ENCODE measurements at regions not wholly inside any gene's neighbourhood (a gene's known extent, or its start where the extent isn't known, plus 50 kb on each side); places are given as distances from the start of the nearest gene placed in this dataset.

GRCh38 chr4:170940043-170940724, 850.4 kb upstream of the AADAT start:
- Histone ChIP-seq H3K36me3 (ENCODE audit: low read depth, missing control alignments) (no peaks in the 10 kb centered on the region), H3K4me3 (no peak overlapping the region), H3K27ac (no peak overlapping the region), H3K9me3 (no peaks in the 10 kb centered on the region), H3K4me1 (no peaks in the 10 kb centered on the region), H3K27me3 (no peaks in the 10 kb centered on the region)
- TF ChIP-seq POLR2A (IDR thresholded peaks at IDR 0.05): no peak
- TF ChIP-seq CTCF (IDR thresholded peaks at IDR 0.05): no peak
- 76 to 86% methylated on average over 4 to 7 of the region's 7 CpGs for WGBS, 2 donors
- no peak for DNase-seq
- intact Hi-C loops (cut with DNase I; ENCODE audit: low total_unique reads): no loop called here

- 76 to 86% methylated on average over 1 of the region's 1 CpG for WGBS, 2 donors
- H3K27me3 ChIP-seq: no peaks in the 10 kb centered on the region
- no peaks in the 10 kb centered on the region for H3K9me3 ChIP-seq
- no peak overlapping the region for H3K4me3 ChIP-seq
- H3K36me3 ChIP-seq (ENCODE audit: low read depth, missing control alignments): no peaks in the 10 kb centered on the region
- H3K4me1 ChIP-seq: no peaks in the 10 kb centered on the region
- no peak overlapping the region for H3K27ac ChIP-seq
- no peak for TF ChIP-seq CTCF (IDR thresholded peaks at IDR 0.05)
- no peak for TF ChIP-seq POLR2A (IDR thresholded peaks at IDR 0.05)
- no peak for DNase-seq
- intact Hi-C loops (cut with DNase I; ENCODE audit: low total_unique reads): no loop called here
These were observed 848.8 kb upstream of the AADAT start for GRCh38 chr4:170938588-170938987.

- 56 to 61% methylated on average over 2 of the region's 2 CpGs for WGBS, 2 donors
- intact Hi-C loops (cut with DNase I; ENCODE audit: low total_unique reads): no loop called here
- no peaks in the 10 kb centered on the region for H3K27me3 ChIP-seq
- H3K27ac ChIP-seq: no peak overlapping the region
- TF ChIP-seq POLR2A (IDR thresholded peaks at IDR 0.05) (no peak), CTCF (IDR thresholded peaks at IDR 0.05) (no peak)
- DNase-seq: no peak
- H3K4me1 ChIP-seq: no peaks in the 10 kb centered on the region
- no peaks in the 10 kb centered on the region for H3K9me3 ChIP-seq
- H3K36me3 ChIP-seq (ENCODE audit: low read depth, missing control alignments): no peaks in the 10 kb centered on the region
- H3K4me3 ChIP-seq: no peak overlapping the region
These were observed 841.6 kb upstream of the AADAT start for GRCh38 chr4:170931321-170931720.

GRCh38 chr4:170888660-170889059, 798.9 kb upstream of the AADAT start:
- no peak for TF ChIP-seq CTCF (IDR thresholded peaks at IDR 0.05)
- H3K27me3 ChIP-seq: no peaks in the 10 kb centered on the region
- no peaks in the 10 kb centered on the region for H3K4me1 ChIP-seq
- no peaks in the 10 kb centered on the region for H3K36me3 ChIP-seq (ENCODE audit: low read depth, missing control alignments)
- no peaks in the 10 kb centered on the region for H3K9me3 ChIP-seq
- no peak overlapping the region for H3K4me3 ChIP-seq
- H3K27ac ChIP-seq: no peak overlapping the region
- DNase-seq: no peak
- intact Hi-C loops (cut with DNase I; ENCODE audit: low total_unique reads): no loop called here

- Histone ChIP-seq H3K27me3 (no peaks in the 10 kb centered on the region), H3K27ac (no peak overlapping the region), H3K4me1 (no peaks in the 10 kb centered on the region), H3K36me3 (ENCODE audit: low read depth, missing control alignments) (no peaks in the 10 kb centered on the region), H3K4me3 (no peak overlapping the region), H3K9me3 (no peaks in the 10 kb centered on the region)
- DNase-seq: no peak
- 24 to 48% methylated on average over 3 of the region's 3 CpGs for WGBS, 2 donors
- intact Hi-C loops (cut with DNase I; ENCODE audit: low total_unique reads): no loop called here
- no peak for TF ChIP-seq CTCF (IDR thresholded peaks at IDR 0.05)
- TF ChIP-seq POLR2A (IDR thresholded peaks at IDR 0.05): no peak
These were observed 797.6 kb upstream of the AADAT start for GRCh38 chr4:170887396-170887795.

All from testis (tissue), 2 donors.